Rectal smooth muscle tissue (tissue), 1 donor: ENCODE measurements at regions not wholly inside any gene's neighbourhood (a gene's known extent, or its start where the extent isn't known, plus 50 kb on each side); places are given as distances from the start of the nearest gene placed in this dataset.
"Not testable (repeated sequence)": the region's sequence is repeated elsewhere in the genome, so short reads cannot be mapped to it uniquely, and the experiment has no call there.

ENCODE experiments used
- H3K27ac ChIP-seq: one replicate; pipeline ENCODE4 v1.7.0; 2013; ENCODE audit warnings: low read depth, low read length, inconsistent platforms
- H3K27me3 ChIP-seq: one replicate; pipeline ENCODE4 v1.7.0; 2013; ENCODE audit warnings: low read length; ENCODE audit not compliant: control insufficient read depth, insufficient read depth
- H3K36me3 ChIP-seq: one replicate; pipeline ENCODE4 v1.7.0; 2013; ENCODE audit warnings: low read length; ENCODE audit not compliant: control insufficient read depth, insufficient read depth
- H3K4me1 ChIP-seq: one replicate; pipeline ENCODE4 v1.7.0; 2013; ENCODE audit warnings: low read length; ENCODE audit not compliant: control insufficient read depth, insufficient read depth
- H3K4me3 ChIP-seq: one replicate; pipeline ENCODE4 v1.7.0; 2013; ENCODE audit warnings: low read length
- H3K9ac ChIP-seq: one replicate; pipeline ENCODE4 v1.7.0; 2013; ENCODE audit warnings: low read length

- Histone ChIP-seq H3K4me3 (no peak overlapping the region), H3K27ac (no peak overlapping the region), H3K4me1 (no peaks in the 10 kb centered on the region), H3K36me3 (no peaks in the 10 kb centered on the region), H3K27me3 (no peaks in the 10 kb centered on the region), H3K9ac (no peak overlapping the region)
Observed at GRCh38 chr6:9841886-9842725, 572.8 kb downstream of the TFAP2A start.

GRCh38 chr6:9834233-9834632 is 580.6 kb downstream of the TFAP2A start:
- no peak overlapping the region for H3K27ac ChIP-seq
- no peaks in the 10 kb centered on the region for H3K4me1 ChIP-seq
- no peaks in the 10 kb centered on the region for H3K36me3 ChIP-seq
- no peak overlapping the region for H3K4me3 ChIP-seq
- H3K27me3 ChIP-seq: no peaks in the 10 kb centered on the region
- H3K9ac ChIP-seq: no peak overlapping the region

- H3K27ac ChIP-seq: no peak overlapping the region
- H3K4me1 ChIP-seq: no peaks in the 10 kb centered on the region
- H3K36me3 ChIP-seq: no peaks in the 10 kb centered on the region
- H3K27me3 ChIP-seq: no peaks in the 10 kb centered on the region
- no peak overlapping the region for H3K9ac ChIP-seq
- no peak overlapping the region for H3K4me3 ChIP-seq
Observed at GRCh38 chr6:9831783-9832182, 583.1 kb downstream of the TFAP2A start.

- Histone ChIP-seq H3K36me3 (no peaks in the 10 kb centered on the region), H3K27me3 (no peaks in the 10 kb centered on the region), H3K4me3 (no peak overlapping the region), H3K4me1 (no peaks in the 10 kb centered on the region), H3K9ac (no peak overlapping the region), H3K27ac (no peak overlapping the region)
Observed at GRCh38 chr6:9830808-9831207, 584.1 kb downstream of the TFAP2A start.

GRCh38 chr6:9825526-9825925 is 589.3 kb downstream of the TFAP2A start:
- no peaks in the 10 kb centered on the region for H3K36me3 ChIP-seq
- no peaks in the 10 kb centered on the region for H3K4me1 ChIP-seq
- H3K27ac ChIP-seq: no peak overlapping the region
- H3K4me3 ChIP-seq: no peak overlapping the region
- no peak overlapping the region for H3K9ac ChIP-seq
- H3K27me3 ChIP-seq: no peaks in the 10 kb centered on the region

GRCh38 chr6:9810727-9811126 is 604.1 kb downstream of the TFAP2A start:
- not testable (repeated sequence) for H3K4me3 ChIP-seq, H3K9ac ChIP-seq, H3K36me3 ChIP-seq, H3K4me1 ChIP-seq, H3K27me3 ChIP-seq, H3K27ac ChIP-seq

GRCh38 chr6:9810286-9810685 is 604.6 kb downstream of the TFAP2A start:
- no peak overlapping the region for H3K27ac ChIP-seq
- H3K27me3 ChIP-seq: no peaks in the 10 kb centered on the region
- no peaks in the 10 kb centered on the region for H3K36me3 ChIP-seq
- H3K4me1 ChIP-seq: no peaks in the 10 kb centered on the region
- H3K4me3 ChIP-seq: no peak overlapping the region
- H3K9ac ChIP-seq: no peak overlapping the region

- H3K9ac ChIP-seq: no peak overlapping the region
- no peak overlapping the region for H3K4me3 ChIP-seq
- H3K27me3 ChIP-seq: no peaks in the 10 kb centered on the region
- no peaks in the 10 kb centered on the region for H3K4me1 ChIP-seq
- no peaks in the 10 kb centered on the region for H3K36me3 ChIP-seq
- H3K27ac ChIP-seq: no peak overlapping the region
Observed at GRCh38 chr6:9806195-9806594, 608.7 kb downstream of the TFAP2A start.

GRCh38 chr6:9801249-9801754 is 613.6 kb downstream of the TFAP2A start:
- no peak overlapping the region for H3K27ac ChIP-seq
- H3K9ac ChIP-seq: no peak overlapping the region
- no peaks in the 10 kb centered on the region for H3K36me3 ChIP-seq
- no peaks in the 10 kb centered on the region for H3K27me3 ChIP-seq
- H3K4me1 ChIP-seq: no peaks in the 10 kb centered on the region
- no peak overlapping the region for H3K4me3 ChIP-seq

- Histone ChIP-seq H3K36me3 (no peaks in the 10 kb centered on the region), H3K27me3 (no peaks in the 10 kb centered on the region), H3K27ac (no peak overlapping the region), H3K4me3 (no peak overlapping the region), H3K9ac (no peak overlapping the region), H3K4me1 (no peaks in the 10 kb centered on the region)
Observed at GRCh38 chr6:9799582-9799981, 615.3 kb downstream of the TFAP2A start.

GRCh38 chr6:9796827-9797226 is 618.0 kb downstream of the TFAP2A start:
- Histone ChIP-seq H3K27me3 (no peaks in the 10 kb centered on the region), H3K27ac (no peak overlapping the region)

GRCh38 chr6:9795880-9796279 is 619.0 kb downstream of the TFAP2A start:
- H3K27ac ChIP-seq: no peak overlapping the region
- H3K4me3 ChIP-seq: no peak overlapping the region
- H3K4me1 ChIP-seq: no peaks in the 10 kb centered on the region
- H3K27me3 ChIP-seq: no peaks in the 10 kb centered on the region
- no peak overlapping the region for H3K9ac ChIP-seq
- H3K36me3 ChIP-seq: no peaks in the 10 kb centered on the region

More at GRCh38 chr6:9796827-9797226, 618.0 kb downstream of the TFAP2A start:
- Histone ChIP-seq H3K4me1 (no peaks in the 10 kb centered on the region), H3K4me3 (no peak overlapping the region), H3K36me3 (no peaks in the 10 kb centered on the region), H3K9ac (no peak overlapping the region)

- Histone ChIP-seq H3K36me3 (no peaks in the 10 kb centered on the region), H3K9ac (no peak overlapping the region), H3K4me1 (no peaks in the 10 kb centered on the region), H3K27ac (no peak overlapping the region), H3K4me3 (no peak overlapping the region), H3K27me3 (no peaks in the 10 kb centered on the region)
Observed at GRCh38 chr6:9789201-9789600, 625.7 kb downstream of the TFAP2A start.
